CD8-positive, alpha-beta memory T cell (primary cell): ENCODE measurements at regions not wholly inside any gene's neighbourhood (a gene's known extent, or its start where the extent isn't known, plus 50 kb on each side); places are given as distances from the start of the nearest gene placed in this dataset.

Experiments
- CTCF ChIA-PET: fragments of 350-600 bp; sonication (Branson Sonifier 250); formaldehyde crosslinking; loops from one replicate; lab custom pipeline; 2021; ENCODE audit warnings: antibody characterized with exemption; lab: Charles Lee
- POLR2A ChIA-PET: fragments of 350-600 bp; sonication (Branson Sonifier 250); formaldehyde crosslinking; loops from one replicate; lab custom pipeline; 2021; ENCODE audit warnings: antibody characterized with exemption; lab: Charles Lee
- DNase-seq, 5 donors: peaks; one replicate each; pipeline versions ENCODE4 v3.0.0 to v3.0.0-alpha.2; 2020 to 2022; ENCODE audit warnings: mixed read lengths in 1 of 5
- H3K27ac ChIP-seq: one replicate; pipeline ENCODE4 v1.7.0; 2013; ENCODE audit warnings: low read depth, mild to moderate bottlenecking, low read length, moderate library complexity
- H3K27me3 ChIP-seq: 2 replicates; pipeline ENCODE4 v1.7.0; 2013; ENCODE audit warnings: low read length, mild to moderate bottlenecking; ENCODE audit not compliant: insufficient read depth, poor library complexity, severe bottlenecking
- H3K36me3 ChIP-seq: 2 replicates; pipeline ENCODE4 v1.7.0; 2013; ENCODE audit warnings: mild to moderate bottlenecking, low read length, moderate library complexity; ENCODE audit not compliant: insufficient read depth
- H3K4me1 ChIP-seq: 2 replicates; pipeline ENCODE4 v1.7.0; 2013; ENCODE audit warnings: mild to moderate bottlenecking, low read length, moderate library complexity; ENCODE audit not compliant: insufficient read depth
- H3K4me3 ChIP-seq: 2 replicates; pipeline ENCODE4 v1.7.0; 2013; ENCODE audit warnings: mild to moderate bottlenecking, low read length
- H3K9me3 ChIP-seq: 2 replicates; pipeline ENCODE4 v1.7.0; 2013; ENCODE audit warnings: mild to moderate bottlenecking, low read length
- H3K27ac Mint-ChIP-seq, 8 donors: one replicate each; pipeline ENCODE4 v1.8.0; 2020 to 2021; ENCODE audit warnings: mixed read lengths in 8 of 8, mild to moderate bottlenecking in 6 of 8, inconsistent platforms in 3 of 8, moderate library complexity in 3 of 8
- H3K27me3 Mint-ChIP-seq, 2 donors: one replicate each; pipeline ENCODE4 v1.8.0; 2020 to 2021; ENCODE audit warnings: mixed read lengths in 2 of 2, mild to moderate bottlenecking in 1 of 2, moderate library complexity in 1 of 2
- H3K36me3 Mint-ChIP-seq, 3 donors: one replicate each; pipeline ENCODE4 v1.8.0; 2020 to 2021; ENCODE audit warnings: mixed read lengths in 3 of 3, inconsistent platforms in 1 of 3, mild to moderate bottlenecking in 1 of 3
- H3K4me1 Mint-ChIP-seq, 3 donors: one replicate each; pipeline ENCODE4 v1.8.0; 2020 to 2021; ENCODE audit warnings: mixed read lengths in 3 of 3, inconsistent platforms in 1 of 3, mild to moderate bottlenecking in 1 of 3
- H3K4me3 Mint-ChIP-seq, 7 donors: one replicate each; pipeline ENCODE4 v1.8.0; 2020 to 2021; ENCODE audit warnings: mixed read lengths in 7 of 7, mild to moderate bottlenecking in 6 of 7, moderate library complexity in 4 of 7, inconsistent platforms in 2 of 7
- H3K9me3 Mint-ChIP-seq, 5 donors: one replicate each; pipeline ENCODE4 v1.8.0; 2020 to 2022; ENCODE audit warnings: mixed read lengths in 5 of 5, mild to moderate bottlenecking in 3 of 5, moderate library complexity in 2 of 5, inconsistent platforms in 1 of 5

DNA sequence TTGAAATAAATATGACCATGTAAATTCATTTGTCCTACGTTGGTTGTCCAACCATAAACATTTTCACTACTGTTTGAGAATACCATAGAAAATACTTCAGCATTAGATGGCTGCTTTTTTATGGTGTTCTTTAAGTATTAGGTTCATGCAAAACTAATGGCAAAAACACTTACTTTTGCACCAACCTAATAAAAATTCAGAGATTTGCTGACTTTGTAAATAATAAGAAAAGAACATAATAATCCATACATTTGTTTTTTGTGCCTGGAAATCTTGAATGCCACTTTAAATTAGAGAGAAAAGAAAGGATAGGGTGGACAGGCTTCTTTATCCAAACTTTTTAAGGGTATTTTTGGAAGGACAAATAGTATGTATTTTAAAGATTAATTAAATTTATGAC is 719.7 kb upstream of the TYRP1 start:
- Histone ChIP-seq H3K4me3 (no peak overlapping the region), H3K27ac (no peak overlapping the region), H3K9me3 (no peaks in the 10 kb centered on the region), H3K36me3 (no peaks in the 10 kb centered on the region), H3K27me3 (no peaks in the 10 kb centered on the region), H3K4me1 (no peaks in the 10 kb centered on the region)
- Mint-ChIP-seq H3K27me3 (no peaks in the 10 kb centered on the region), H3K4me3 (no peak overlapping the region), H3K9me3 (peaks cover 4 to 56% (median 14%) of the 10 kb centered on the region in 5 donors), H3K36me3 (no peaks in the 10 kb centered on the region), H3K4me1 (no peaks in the 10 kb centered on the region), H3K27ac (no peak overlapping the region)
- no peak for DNase-seq
- ChIA-PET POLR2A (no interaction called here), CTCF (no interaction called here)

DNA sequence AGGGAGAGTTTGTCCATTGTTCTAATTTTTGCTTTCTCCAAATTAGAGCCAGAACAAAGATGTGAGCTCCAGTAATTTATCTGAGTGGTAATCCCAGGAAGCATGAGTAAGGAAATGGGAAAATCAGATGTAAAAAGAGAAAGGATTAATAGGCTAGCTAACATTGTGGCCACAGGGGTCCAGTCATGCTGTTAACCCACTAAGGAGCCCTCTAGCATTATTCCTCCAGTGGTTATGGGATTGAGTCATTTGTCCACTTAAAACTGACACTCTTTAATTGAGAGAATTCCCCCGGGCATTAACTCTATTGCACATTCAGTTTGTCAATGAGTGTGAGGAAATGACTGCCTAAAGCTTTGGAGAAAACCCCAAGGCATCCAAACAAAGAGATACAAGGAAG is 700.3 kb upstream of the TYRP1 start:
- H3K4me1 Mint-ChIP-seq = no peaks in the 10 kb centered on the region
- POLR2A ChIA-PET = no interaction called here
- CTCF ChIA-PET = no interaction called here

DNA sequence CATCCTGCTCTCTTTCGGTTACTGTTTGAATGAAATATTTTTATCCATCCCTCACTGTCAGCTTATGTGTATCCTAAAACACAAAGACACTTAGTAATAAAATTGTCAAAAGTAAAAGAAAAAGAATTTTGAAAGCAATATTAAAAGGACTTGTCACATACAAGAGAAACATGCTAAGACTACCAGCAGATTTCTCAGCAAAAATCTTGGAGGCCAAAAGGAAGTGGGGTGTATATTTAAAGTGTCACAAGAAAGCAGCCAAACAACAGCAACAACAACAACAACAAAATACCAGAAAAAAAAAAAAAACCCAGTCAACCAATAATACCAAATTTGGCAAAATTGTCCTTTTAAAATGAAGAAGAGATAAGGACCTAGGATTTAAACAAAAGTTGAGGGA is 678.7 kb upstream of the TYRP1 start:
- CTCF ChIA-PET = no interaction called here
- Histone ChIP-seq H3K27me3 (no peaks in the 10 kb centered on the region), H3K4me3 (no peak overlapping the region), H3K27ac (no peak overlapping the region), H3K9me3 (peaks cover 5% of the 10 kb centered on the region), H3K36me3 (no peaks in the 10 kb centered on the region), H3K4me1 (no peaks in the 10 kb centered on the region)
- H3K36me3 Mint-ChIP-seq = no peaks in the 10 kb centered on the region
- no peak for DNase-seq
- H3K27me3 Mint-ChIP-seq = no peaks in the 10 kb centered on the region
- no peaks in the 10 kb centered on the region for H3K4me1 Mint-ChIP-seq
- no peak overlapping the region for H3K27ac Mint-ChIP-seq
- peaks cover 15 to 56% (median 30%) of the 10 kb centered on the region in 5 donors for H3K9me3 Mint-ChIP-seq
- POLR2A ChIA-PET = no interaction called here
- H3K4me3 Mint-ChIP-seq = no peak overlapping the region

More for the DNA sequence above, 700.3 kb upstream of the TYRP1 start:
- Mint-ChIP-seq H3K9me3 (peaks cover 2 to 20% (median 9%) of the 10 kb centered on the region in 5 donors), H3K27me3 (no peaks in the 10 kb centered on the region), H3K27ac (no peak overlapping the region), H3K36me3 (no peaks in the 10 kb centered on the region), H3K4me3 (no peak overlapping the region)
- Histone ChIP-seq H3K9me3 (no peaks in the 10 kb centered on the region), H3K4me3 (no peak overlapping the region), H3K4me1 (no peaks in the 10 kb centered on the region), H3K27ac (no peak overlapping the region), H3K36me3 (no peaks in the 10 kb centered on the region), H3K27me3 (no peaks in the 10 kb centered on the region)
- no peak for DNase-seq

DNA sequence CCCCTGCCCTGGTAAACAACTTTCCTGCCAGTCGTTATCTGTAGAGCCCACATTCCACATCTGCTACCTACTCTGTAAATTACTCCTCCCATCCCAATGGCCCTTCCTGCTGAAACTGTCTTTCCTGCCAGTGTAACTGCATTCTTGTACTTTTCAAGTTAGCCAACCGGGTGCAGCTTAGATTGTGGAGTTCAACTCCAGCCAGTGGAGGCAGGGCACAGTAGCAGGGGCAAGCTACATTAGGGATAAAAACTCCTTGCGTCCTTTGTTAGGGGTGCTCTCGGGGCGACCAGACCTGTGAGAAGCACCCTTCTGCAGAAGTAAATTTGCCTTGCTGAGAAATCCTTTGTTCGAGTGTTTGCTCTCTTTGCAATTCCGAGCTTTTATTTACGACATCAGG is 639.0 kb upstream of the TYRP1 start:
- H3K4me1 Mint-ChIP-seq = no peaks in the 10 kb centered on the region
- Histone ChIP-seq H3K36me3 (no peaks in the 10 kb centered on the region), H3K4me1 (no peaks in the 10 kb centered on the region), H3K27ac (no peak overlapping the region), H3K27me3 (no peaks in the 10 kb centered on the region), H3K9me3 (no peaks in the 10 kb centered on the region), H3K4me3 (no peak overlapping the region)
- peaks cover 17 to 49% (median 25%) of the 10 kb centered on the region in 5 donors for H3K9me3 Mint-ChIP-seq
- no peak overlapping the region for H3K4me3 Mint-ChIP-seq
- POLR2A ChIA-PET = no interaction called here
- no peak for DNase-seq
- H3K36me3 Mint-ChIP-seq = no peaks in the 10 kb centered on the region
- CTCF ChIA-PET = no interaction called here
- H3K27ac Mint-ChIP-seq = no peak overlapping the region
- no peaks in the 10 kb centered on the region for H3K27me3 Mint-ChIP-seq

DNA sequence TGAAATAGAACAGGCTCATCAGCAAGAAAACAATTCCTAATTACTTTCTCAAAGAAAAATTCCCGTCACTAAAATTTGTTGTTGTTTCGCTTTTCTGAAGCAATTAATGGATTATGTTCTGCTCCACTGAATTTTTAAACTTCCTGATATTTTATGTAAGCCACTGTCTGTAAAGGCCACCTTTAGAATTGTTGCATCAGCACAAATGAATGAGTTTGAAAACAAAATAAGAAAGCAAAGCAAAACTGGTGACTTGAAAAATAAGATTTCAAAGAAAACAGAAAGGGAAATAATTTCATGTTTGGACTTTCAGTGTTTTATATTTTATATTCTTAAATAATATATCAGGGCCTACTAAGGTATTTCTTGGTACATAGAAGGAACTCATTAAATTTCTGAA is 636.3 kb upstream of the TYRP1 start:
- DNase-seq = no peak
- POLR2A ChIA-PET = no interaction called here
- H3K36me3 Mint-ChIP-seq = no peaks in the 10 kb centered on the region
- CTCF ChIA-PET = no interaction called here
- H3K9me3 Mint-ChIP-seq = peaks cover 22 to 54% (median 25%) of the 10 kb centered on the region in 5 donors
- Histone ChIP-seq H3K27ac (no peak overlapping the region), H3K4me1 (no peaks in the 10 kb centered on the region), H3K27me3 (no peaks in the 10 kb centered on the region), H3K4me3 (no peak overlapping the region), H3K36me3 (no peaks in the 10 kb centered on the region), H3K9me3 (no peaks in the 10 kb centered on the region)
- no peak overlapping the region for H3K4me3 Mint-ChIP-seq
- H3K4me1 Mint-ChIP-seq = no peaks in the 10 kb centered on the region
- no peak overlapping the region for H3K27ac Mint-ChIP-seq
- no peaks in the 10 kb centered on the region for H3K27me3 Mint-ChIP-seq

DNA sequence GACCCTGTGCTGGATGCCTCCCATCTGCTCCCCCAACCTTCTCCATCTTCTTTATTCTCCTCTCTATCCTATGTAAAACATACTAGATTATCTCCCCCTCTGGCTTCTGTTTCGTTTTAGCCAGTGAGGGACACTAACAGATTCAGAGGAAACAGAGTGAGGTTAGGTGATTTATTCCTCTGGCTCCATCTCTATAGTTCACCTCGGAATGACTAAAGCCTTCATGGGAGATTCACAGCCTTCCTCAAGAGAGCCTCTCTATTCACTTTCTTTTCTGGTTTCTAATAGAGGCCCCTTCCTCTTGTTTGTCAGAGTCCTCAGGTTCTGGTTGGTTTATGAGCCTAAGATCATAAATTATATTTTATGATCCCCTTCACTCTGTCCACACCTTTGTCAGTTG is 633.1 kb upstream of the TYRP1 start:
- ChIA-PET POLR2A (no interaction called here), CTCF (no interaction called here)
- H3K4me1 ChIP-seq = no peaks in the 10 kb centered on the region
- no peak overlapping the region for H3K27ac ChIP-seq
- Mint-ChIP-seq H3K27me3 (no peaks in the 10 kb centered on the region), H3K27ac (no peak overlapping the region), H3K9me3 (peaks cover 10 to 41% (median 25%) of the 10 kb centered on the region in 5 donors), H3K4me1 (no peaks in the 10 kb centered on the region), H3K36me3 (no peaks in the 10 kb centered on the region), H3K4me3 (no peak overlapping the region)
- no peak for DNase-seq
- no peaks in the 10 kb centered on the region for H3K9me3 ChIP-seq
- H3K36me3 ChIP-seq = no peaks in the 10 kb centered on the region
- H3K27me3 ChIP-seq = no peaks in the 10 kb centered on the region
- no peak overlapping the region for H3K4me3 ChIP-seq

DNA sequence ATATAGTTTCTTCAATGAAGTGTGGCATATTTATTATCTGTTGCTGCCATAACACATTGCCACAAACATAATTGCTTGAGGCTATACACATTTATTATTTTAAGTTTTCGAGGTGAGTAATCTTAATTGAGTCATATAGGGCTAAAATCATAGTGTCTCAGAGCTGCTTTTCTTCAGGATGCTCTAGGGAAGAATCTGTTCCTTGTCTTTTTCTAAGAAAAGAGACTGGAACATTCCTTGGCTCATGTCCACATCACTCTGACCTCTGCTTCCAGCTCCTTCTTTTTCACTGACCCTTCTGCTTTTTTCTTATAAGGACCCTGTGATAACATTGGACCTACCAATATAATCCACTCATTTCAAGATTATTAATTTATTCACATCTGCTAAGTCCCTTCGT is 632.4 kb upstream of the TYRP1 start:
- no peaks in the 10 kb centered on the region for H3K9me3 ChIP-seq
- Mint-ChIP-seq H3K4me3 (no peak overlapping the region), H3K36me3 (no peaks in the 10 kb centered on the region), H3K27me3 (no peaks in the 10 kb centered on the region), H3K9me3 (peaks cover 9 to 41% (median 25%) of the 10 kb centered on the region in 5 donors), H3K4me1 (no peaks in the 10 kb centered on the region), H3K27ac (no peak overlapping the region)
- ChIA-PET CTCF (no interaction called here), POLR2A (no interaction called here)
- DNase-seq = no peak
- no peak overlapping the region for H3K4me3 ChIP-seq
- no peak overlapping the region for H3K27ac ChIP-seq
- H3K4me1 ChIP-seq = no peaks in the 10 kb centered on the region
- H3K36me3 ChIP-seq = no peaks in the 10 kb centered on the region
- no peaks in the 10 kb centered on the region for H3K27me3 ChIP-seq

DNA sequence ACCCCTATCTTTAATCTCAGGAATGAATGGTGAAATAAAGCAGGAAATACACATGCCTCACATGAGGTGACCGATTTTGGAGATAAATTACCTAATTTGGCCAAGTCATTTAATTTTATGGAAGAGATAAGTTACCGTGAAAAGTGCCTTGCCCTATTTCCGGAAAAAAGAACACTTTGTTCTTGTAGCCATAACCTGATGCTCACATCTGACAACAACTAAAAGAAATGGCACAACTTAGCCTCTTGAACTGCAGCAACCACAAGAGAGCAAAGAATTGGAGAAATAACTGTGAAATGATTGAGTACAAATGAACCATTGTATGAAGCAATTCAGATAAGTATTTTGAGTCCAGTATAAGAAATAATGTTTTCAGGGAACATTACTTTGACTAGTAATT is 628.1 kb upstream of the TYRP1 start:
- POLR2A ChIA-PET = no interaction called here

DNA sequence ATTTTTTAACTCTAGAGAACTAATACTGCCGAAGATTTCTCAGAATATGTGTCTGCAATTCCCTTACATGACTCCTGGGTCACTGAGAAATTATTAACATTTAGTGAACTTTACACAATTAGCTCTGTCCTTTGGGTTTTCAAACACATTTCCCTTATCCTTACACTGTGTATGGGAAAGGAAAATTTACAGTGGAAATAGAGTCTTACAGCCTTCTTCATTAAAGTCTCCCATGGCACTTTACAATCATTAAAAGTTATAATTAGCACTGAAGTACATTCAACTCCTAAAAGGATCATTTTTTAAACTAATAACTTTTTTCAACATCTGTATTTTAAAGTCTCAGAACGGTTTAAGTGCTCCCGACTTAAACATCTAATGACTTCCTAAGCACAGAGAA is 627.5 kb upstream of the TYRP1 start:
- no peak overlapping the region for H3K4me3 ChIP-seq
- peaks cover 6 to 37% (median 13%) of the 10 kb centered on the region in 5 donors for H3K9me3 Mint-ChIP-seq
- no peaks in the 10 kb centered on the region for H3K4me1 Mint-ChIP-seq
- H3K27ac ChIP-seq = no peak overlapping the region
- POLR2A ChIA-PET = no interaction called here
- H3K27me3 ChIP-seq = no peaks in the 10 kb centered on the region
- no peaks in the 10 kb centered on the region for H3K27me3 Mint-ChIP-seq
- H3K4me1 ChIP-seq = no peaks in the 10 kb centered on the region
- H3K9me3 ChIP-seq = no peaks in the 10 kb centered on the region
- no peak for DNase-seq
- H3K4me3 Mint-ChIP-seq = no peak overlapping the region
- CTCF ChIA-PET = no interaction called here
- no peak overlapping the region for H3K27ac Mint-ChIP-seq
- H3K36me3 ChIP-seq = no peaks in the 10 kb centered on the region
- no peaks in the 10 kb centered on the region for H3K36me3 Mint-ChIP-seq

More for the DNA sequence above, 628.1 kb upstream of the TYRP1 start:
- Mint-ChIP-seq H3K36me3 (no peaks in the 10 kb centered on the region), H3K9me3 (peaks cover 6 to 43% (median 19%) of the 10 kb centered on the region in 5 donors), H3K4me3 (no peak overlapping the region), H3K27me3 (no peaks in the 10 kb centered on the region), H3K4me1 (no peaks in the 10 kb centered on the region), H3K27ac (no peak overlapping the region)
- no peaks in the 10 kb centered on the region for H3K4me1 ChIP-seq
- no peak for DNase-seq
- no peaks in the 10 kb centered on the region for H3K27me3 ChIP-seq
- CTCF ChIA-PET = no interaction called here
- H3K9me3 ChIP-seq = no peaks in the 10 kb centered on the region
- no peak overlapping the region for H3K4me3 ChIP-seq
- H3K36me3 ChIP-seq = no peaks in the 10 kb centered on the region
- H3K27ac ChIP-seq = no peak overlapping the region
